Right lobe of liver (tissue), 4 donors: ENCODE measurements at regions not wholly inside any gene's neighbourhood (a gene's known extent, or its start where the extent isn't known, plus 50 kb on each side); places are given as distances from the start of the nearest gene placed in this dataset.

Experiments
- CTCF ChIP-seq, 4 donors: fragments of 200-600 bp in 3 of 4; fragments of 450-650 bp in 1 of 4; IDR thresholded peaks; one replicate each; pipeline versions ENCODE4 v1.5.1 to v1.8.0; 2016 to 2022; ENCODE audit warnings: antibody characterized with exemption in 4 of 4, mild to moderate bottlenecking in 2 of 4
- POLR2A ChIP-seq: fragments of 450-650 bp; IDR thresholded peaks from one replicate; pipeline ENCODE4 v1.6.1; 2017; ENCODE audit warnings: antibody characterized with exemption, mild to moderate bottlenecking
- donor health status: DM: no; HTN: no; CAD: no.
- donor health status: DM: no; HTN: no; CAD: no.
- donor health status: DM: no; HTN: yes; CAD: no.

DNA sequence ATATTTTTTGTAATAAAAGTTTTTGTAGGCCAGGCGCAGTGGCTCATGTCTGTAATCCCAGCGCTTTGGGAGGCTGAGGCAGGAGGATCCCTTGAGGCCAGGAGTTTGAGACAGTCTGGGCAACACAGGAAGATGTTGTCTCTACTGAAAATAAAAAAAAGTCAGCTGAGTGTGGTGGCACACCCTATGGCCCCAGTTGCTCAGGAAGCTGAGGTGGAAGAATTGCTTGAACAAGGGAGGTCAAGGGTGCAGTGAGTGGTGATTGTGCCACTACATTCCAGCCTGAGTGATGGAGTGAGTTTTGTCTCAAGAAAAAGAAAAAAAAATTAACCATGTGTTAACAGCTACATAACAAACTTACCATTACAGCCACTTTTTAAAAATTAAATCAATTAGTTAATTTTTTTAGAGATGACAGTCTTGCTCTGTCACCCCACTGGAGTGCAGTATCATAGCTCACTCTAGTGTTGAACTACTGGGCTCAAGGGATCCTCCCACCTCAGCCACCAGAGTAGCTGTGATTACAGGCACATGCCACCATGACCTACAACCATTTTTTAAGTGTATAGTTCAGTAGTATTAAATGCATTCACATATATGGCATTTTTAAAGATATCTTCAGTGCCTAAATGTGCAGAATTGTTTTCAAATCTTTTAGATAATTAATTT is 67.2 kb upstream of the ACYP2 start:
- TF ChIP-seq CTCF (IDR thresholded peaks at IDR 0.05) (no peak), POLR2A (no peak)
